ENCODE measurements at regions not wholly inside any gene's neighbourhood (a gene's known extent, or its start where the extent isn't known, plus 50 kb on each side); places are given as distances from the start of the nearest gene placed in this dataset.

DNA sequence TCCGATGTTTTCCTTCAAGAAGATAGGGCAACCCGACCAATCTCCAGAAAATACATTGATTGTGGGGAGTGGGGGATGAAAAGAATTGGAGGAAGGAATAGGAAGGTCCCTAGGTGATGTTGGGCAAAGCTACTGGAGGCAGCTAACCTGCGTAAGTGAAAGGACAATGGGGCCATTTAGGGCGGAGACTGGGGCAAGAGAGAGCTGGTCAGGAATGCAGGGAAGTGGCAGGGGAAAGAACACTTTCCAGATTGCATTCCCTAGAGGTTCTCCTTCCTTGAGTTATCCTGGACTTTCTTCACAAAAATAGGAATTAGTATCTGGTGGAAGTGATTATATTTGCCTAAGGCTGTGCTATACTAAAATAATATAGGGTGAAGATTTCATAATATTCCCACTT, 151.8 kb upstream of the HMGA2 start:
- TF ChIP-seq CTCF (IDR thresholded peaks at IDR 0.05) (no peak), POLR2AphosphoS5 (IDR thresholded peaks at IDR 0.05) (no peak)

All from transverse colon (tissue), 4 donors.